Neuron (in vitro differentiated cells): ENCODE measurements at regions not wholly inside any gene's neighbourhood (a gene's known extent, or its start where the extent isn't known, plus 50 kb on each side); places are given as distances from the start of the nearest gene placed in this dataset.
"Not testable (repeated sequence)": the region's sequence is repeated elsewhere in the genome, so short reads cannot be mapped to it uniquely, and the experiment has no call there.

ENCODE experiments used
- H2AFZ ChIP-seq: one replicate; pipeline ENCODE4 v1.6.1; 2013; ENCODE audit warnings: low read depth, mild to moderate bottlenecking, inconsistent platforms, low read length, moderate library complexity
- H3K27me3 ChIP-seq: one replicate; pipeline ENCODE4 v1.6.1; 2013; ENCODE audit warnings: low read length; ENCODE audit not compliant: insufficient read depth
- H3K36me3 ChIP-seq: one replicate; pipeline ENCODE4 v1.6.1; 2013; ENCODE audit warnings: low read length; ENCODE audit not compliant: insufficient read depth
- H3K4me1 ChIP-seq: one replicate; pipeline ENCODE4 v1.6.1; 2013; ENCODE audit warnings: low read length; ENCODE audit not compliant: insufficient read depth
- H3K4me3 ChIP-seq: 2 replicates; pipeline ENCODE4 v1.5.1; 2013; ENCODE audit warnings: mild to moderate bottlenecking, low read length, moderate library complexity
- H3K9me3 ChIP-seq: one replicate; pipeline ENCODE4 v1.6.1; 2013; ENCODE audit warnings: low read length

DNA sequence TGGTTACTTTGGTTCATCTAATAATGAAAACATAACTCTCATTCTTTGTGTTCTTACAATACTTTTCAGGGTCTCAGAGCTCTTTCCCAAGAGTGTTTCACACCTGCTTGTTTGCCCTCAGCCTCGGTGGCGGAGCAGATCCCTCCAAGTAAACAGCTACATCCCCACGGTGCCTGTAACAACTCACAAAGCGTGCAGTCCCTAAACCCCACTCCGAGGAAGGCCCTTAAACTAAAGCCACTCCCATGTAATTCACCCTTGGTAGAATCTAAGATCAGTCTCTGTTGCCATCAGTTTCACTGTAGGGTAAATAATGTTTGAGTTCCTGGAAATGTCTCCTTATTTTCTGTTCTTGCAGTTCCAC lies 101.1 kb downstream of the TFAP2A start:
- no peak overlapping the region for H2AFZ ChIP-seq
- no peak overlapping the region for H3K4me3 ChIP-seq
- H3K27me3 ChIP-seq: no peaks in the 10 kb centered on the region
- no peaks in the 10 kb centered on the region for H3K36me3 ChIP-seq
- H3K4me1 ChIP-seq: no peaks in the 10 kb centered on the region
- H3K9me3 ChIP-seq: no peaks in the 10 kb centered on the region

DNA sequence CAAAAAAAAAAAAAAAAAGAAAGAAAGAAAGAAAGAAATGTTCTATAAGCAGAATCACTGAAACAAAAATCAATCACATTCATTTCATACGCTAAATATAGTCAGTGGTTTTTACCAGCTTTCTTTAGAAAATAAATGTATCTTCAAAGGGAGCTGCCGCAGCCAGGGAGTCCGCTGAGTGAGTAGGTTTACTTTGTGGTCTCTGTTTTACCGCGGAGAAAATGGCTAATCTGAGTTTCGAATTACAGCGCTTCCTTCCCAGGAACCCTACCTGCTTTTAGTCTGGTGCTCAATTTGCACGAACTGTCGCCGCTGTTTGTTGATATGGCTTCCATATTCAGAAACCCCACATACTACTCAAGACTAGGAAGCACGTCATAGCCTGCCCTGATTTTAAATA lies 102.4 kb downstream of the TFAP2A start:
- H3K27me3 ChIP-seq: no peaks in the 10 kb centered on the region
- H3K4me1 ChIP-seq: no peaks in the 10 kb centered on the region
- H3K36me3 ChIP-seq: no peaks in the 10 kb centered on the region
- H3K9me3 ChIP-seq: no peaks in the 10 kb centered on the region
- no peak overlapping the region for H3K4me3 ChIP-seq
- H2AFZ ChIP-seq: no peak overlapping the region

DNA sequence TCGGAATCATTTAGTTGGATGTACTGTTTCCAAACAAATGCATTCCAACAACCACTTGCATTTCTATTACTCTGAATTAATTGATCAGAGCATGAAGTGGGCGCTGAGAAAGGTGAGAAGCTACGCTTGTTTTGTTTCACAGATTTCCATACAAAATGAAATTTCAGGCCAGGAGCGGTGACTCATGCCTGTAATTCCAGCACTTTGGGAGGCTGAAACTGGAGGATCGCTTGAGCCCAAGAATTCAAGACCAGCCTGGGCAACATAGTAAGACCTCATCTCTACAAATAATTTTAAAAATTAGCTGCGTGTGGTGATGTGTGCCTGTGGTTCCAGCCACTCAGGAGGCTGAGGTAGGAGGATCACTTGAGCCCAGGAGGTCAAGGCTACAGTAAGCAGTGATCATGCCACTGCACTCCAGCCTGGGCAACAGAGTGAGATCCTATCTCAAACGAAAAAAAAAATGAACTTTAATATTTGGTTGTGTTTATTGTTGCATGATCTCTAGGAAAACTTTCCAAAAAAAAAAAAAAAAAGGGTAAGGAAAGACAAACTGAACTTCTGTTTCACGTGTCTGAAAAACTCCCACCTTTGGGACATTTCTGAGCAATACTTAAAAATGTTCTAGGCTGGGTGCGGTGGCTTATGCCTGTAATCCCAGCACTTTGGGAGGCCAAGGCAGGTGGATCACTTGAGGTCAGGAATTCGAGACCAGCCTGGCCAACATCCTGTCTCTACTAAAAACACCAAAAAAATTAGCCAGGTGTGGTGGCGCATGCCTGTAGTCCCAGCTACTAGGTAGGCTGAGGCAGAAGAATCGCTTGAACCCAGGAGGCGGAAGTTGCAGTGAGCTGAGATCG lies 103.1 kb downstream of the TFAP2A start:
- H3K4me1 ChIP-seq, H3K4me3 ChIP-seq, H3K9me3 ChIP-seq, H3K36me3 ChIP-seq, H3K27me3 ChIP-seq, H2AFZ ChIP-seq: not testable (repeated sequence)

DNA sequence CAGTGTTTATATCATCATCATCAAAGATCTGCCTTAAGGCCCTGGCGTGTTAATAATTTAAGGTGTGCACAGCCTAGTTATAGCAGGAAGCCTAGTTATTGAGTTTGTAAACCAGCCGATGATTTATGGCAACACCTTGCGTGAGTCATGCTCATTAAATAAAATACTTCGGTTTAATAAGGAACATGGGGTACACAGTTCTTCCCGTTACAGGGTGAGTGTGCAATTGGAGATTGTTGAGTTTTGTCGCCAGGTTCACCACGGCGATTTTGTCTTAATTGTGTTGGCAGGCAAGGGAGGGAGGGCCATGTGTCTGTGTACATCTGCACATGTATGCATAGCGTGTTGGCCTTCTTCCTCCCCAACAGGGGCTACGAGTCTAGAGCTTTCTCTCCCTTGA lies 104.0 kb downstream of the TFAP2A start:
- H3K9me3 ChIP-seq: no peaks in the 10 kb centered on the region
- H3K36me3 ChIP-seq: no peaks in the 10 kb centered on the region
- no peaks in the 10 kb centered on the region for H3K27me3 ChIP-seq
- H3K4me1 ChIP-seq: no peaks in the 10 kb centered on the region
- no peak overlapping the region for H2AFZ ChIP-seq
- H3K4me3 ChIP-seq: no peak overlapping the region

DNA sequence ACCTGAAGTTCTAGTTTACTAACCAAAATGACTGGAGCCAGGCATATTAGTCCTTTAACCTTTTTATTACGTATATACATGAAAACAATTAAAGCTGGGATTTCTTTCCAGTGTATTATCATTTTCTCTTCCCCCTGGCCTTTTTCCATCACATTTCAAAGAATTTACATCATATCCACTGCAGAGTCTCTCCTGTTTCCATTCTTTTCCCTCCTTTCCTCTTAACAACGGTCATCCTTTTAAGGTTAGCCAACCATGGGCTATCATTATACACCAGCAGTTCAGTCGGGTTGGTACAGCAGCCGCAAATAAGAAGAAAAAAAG lies 104.6 kb downstream of the TFAP2A start:
- Histone ChIP-seq H3K4me1 (no peaks in the 10 kb centered on the region), H2AFZ (no peak overlapping the region), H3K4me3 (no peak overlapping the region), H3K36me3 (no peaks in the 10 kb centered on the region), H3K9me3 (no peaks in the 10 kb centered on the region), H3K27me3 (no peaks in the 10 kb centered on the region)

DNA sequence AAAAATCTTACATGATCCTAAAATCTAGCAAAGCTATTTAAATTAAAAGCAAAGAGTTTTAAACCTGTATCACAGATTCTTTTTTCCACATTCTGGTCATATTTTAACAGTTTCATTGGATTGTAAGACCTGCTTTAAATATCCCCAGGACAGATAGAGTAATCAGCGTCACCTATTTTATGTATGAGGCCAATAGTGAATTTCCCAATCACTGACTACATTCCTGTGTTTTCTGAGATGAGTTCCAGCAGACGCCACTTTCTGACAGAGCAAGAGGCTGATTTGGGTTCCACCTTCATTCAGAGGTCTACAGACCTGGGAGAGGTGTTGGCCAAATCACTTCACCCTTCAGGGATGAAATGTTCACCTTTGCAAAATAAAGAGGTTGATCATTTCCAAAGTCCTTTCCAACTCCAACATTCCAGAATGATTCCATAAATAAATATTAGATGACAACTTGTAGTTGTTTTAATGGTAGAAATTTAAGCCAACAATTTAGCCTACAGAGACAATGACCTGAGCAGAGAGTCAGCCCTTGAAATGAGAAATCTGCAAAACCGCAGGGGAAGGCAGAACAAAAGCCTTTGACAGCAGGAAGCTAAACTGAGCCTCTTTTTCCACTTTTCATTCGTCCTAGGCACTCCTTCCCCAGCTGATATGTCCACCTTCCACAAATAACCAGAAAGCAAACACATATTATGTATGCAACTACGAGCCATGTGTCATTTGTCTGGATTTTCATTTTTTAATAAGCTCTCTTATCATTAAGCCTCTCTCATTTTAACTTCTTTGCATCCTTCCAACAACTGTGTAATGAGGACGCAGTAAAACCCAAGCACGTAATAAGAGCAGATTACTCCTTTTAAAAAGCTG lies 105.2 kb downstream of the TFAP2A start:
- H3K9me3 ChIP-seq: no peaks in the 10 kb centered on the region
- H3K27me3 ChIP-seq: no peaks in the 10 kb centered on the region
- no peaks in the 10 kb centered on the region for H3K36me3 ChIP-seq
- no peak overlapping the region for H3K4me3 ChIP-seq
- H2AFZ ChIP-seq: no peak overlapping the region
- no peaks in the 10 kb centered on the region for H3K4me1 ChIP-seq

DNA sequence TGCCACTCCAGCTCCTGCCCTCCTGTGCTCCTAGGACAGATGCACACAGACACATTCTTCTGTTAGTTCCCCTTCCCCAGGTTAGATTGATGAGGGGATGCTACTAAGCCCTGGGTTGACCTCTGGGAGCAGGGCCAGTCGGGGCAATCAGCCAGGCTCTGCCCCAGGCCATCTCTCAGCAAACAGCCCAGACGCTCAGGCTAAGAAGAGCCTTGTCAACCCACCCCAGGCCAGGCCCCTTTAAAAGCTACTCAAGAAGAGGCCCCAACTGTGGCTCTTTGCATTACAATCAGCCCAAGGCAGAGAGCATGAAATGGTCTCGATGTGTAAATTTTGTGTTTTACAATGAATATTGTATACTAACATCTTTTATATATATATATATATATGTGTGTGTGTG lies 107.4 kb downstream of the TFAP2A start:
- no peaks in the 10 kb centered on the region for H3K9me3 ChIP-seq
- no peaks in the 10 kb centered on the region for H3K36me3 ChIP-seq
- no peak overlapping the region for H3K4me3 ChIP-seq
- H3K27me3 ChIP-seq: no peaks in the 10 kb centered on the region
- H2AFZ ChIP-seq: no peak overlapping the region
- no peaks in the 10 kb centered on the region for H3K4me1 ChIP-seq

DNA sequence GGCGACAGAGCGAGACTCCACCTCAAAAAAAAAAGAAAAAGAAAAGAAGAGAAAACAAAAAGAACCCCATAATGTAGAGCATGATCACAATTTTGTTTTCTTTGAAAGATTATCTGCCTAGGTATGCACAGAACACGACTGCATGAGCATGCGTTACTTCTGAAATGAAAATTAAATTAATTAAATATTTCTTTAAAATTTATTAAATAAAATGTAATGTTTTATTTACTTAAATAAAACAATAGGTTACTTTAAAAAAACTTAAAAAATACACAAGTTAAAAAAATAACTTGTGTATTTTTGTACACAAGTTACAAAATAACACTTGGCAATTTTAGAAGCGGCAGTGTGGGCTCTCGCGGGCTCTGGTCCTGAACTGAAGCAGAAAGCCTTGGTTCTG lies 107.8 kb downstream of the TFAP2A start:
- H3K36me3 ChIP-seq: no peaks in the 10 kb centered on the region
- H3K27me3 ChIP-seq: no peaks in the 10 kb centered on the region

DNA sequence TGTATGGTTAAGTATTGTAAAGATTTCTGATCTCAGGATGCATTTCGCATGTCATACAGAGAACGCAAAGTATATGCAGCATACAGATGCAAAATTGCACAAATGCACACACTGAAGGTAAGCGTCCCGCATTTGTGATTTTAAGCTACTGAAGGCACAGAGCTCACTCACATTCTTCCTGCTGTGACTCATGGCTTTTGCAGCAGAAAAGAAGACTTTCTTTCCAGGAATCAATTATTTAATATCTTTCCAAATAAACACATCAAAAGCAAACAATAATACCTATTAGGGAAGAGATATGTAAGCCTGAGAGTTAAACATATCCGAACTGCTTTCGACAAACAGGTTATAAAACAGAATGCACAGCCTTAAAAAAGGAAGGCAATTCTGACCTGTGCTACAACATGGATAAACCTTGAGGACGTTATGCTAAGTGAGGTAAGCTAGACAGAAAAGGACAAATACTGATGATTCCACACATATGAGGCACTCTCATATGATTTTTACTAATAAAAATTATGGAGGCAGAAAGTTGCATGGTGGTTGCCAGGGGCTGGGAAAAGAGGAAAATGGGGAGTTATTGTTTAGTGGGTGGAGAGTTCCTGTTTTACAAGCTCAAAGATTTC lies 109.0 kb downstream of the TFAP2A start:
- Histone ChIP-seq H2AFZ (no peak overlapping the region), H3K27me3 (no peaks in the 10 kb centered on the region), H3K4me1 (no peaks in the 10 kb centered on the region), H3K36me3 (no peaks in the 10 kb centered on the region), H3K4me3 (no peak overlapping the region), H3K9me3 (no peaks in the 10 kb centered on the region)

More for the DNA sequence above, 107.8 kb downstream of the TFAP2A start:
- Histone ChIP-seq H3K4me3 (no peak overlapping the region), H3K9me3 (no peaks in the 10 kb centered on the region), H2AFZ (no peak overlapping the region), H3K4me1 (no peaks in the 10 kb centered on the region)

DNA sequence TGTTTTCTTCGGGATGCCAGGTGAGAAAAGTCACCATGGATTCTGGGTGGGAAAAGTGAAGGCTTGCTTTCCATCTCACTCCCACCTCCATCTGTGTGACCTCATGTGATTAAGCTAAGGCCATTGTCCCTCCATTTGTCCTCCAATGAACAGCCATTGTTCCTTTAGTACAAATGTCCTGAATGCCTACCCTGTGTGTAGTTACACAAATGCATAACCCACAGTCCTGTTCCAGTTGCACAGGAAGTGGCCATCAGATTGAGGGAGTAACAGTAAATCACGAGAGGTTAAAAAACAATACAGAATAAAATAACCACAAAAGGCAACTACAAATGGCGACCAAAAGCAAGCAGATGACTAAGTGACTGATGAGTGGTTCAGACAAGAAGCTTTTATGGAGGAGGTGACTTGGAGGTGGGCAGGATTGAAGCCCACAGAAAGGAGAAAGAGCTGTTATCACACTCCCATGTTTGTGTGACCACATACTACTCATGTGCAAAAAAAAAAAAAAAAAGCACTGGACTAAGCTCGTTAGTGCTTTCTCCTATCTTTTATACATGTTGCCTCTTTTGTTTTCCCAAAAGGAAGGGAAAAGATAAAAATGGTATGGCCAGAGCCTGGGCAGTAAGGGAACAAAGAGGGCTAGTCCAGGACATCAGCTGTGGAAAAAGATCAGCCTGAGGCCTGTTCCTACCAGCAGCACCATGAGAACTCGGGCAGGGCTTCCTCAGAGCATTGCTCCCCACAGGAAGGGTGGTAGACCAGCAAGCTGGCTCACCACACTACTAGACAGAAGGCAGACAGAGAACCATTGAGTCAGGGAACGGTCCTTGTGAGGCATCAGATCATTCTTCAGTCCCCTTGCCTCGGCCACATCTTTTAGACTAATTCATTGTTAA lies 111.0 kb downstream of the TFAP2A start:
- Histone ChIP-seq H3K4me3 (no peak overlapping the region), H2AFZ (no peak overlapping the region), H3K27me3 (no peaks in the 10 kb centered on the region), H3K9me3 (no peaks in the 10 kb centered on the region), H3K4me1 (no peaks in the 10 kb centered on the region), H3K36me3 (no peaks in the 10 kb centered on the region)

DNA sequence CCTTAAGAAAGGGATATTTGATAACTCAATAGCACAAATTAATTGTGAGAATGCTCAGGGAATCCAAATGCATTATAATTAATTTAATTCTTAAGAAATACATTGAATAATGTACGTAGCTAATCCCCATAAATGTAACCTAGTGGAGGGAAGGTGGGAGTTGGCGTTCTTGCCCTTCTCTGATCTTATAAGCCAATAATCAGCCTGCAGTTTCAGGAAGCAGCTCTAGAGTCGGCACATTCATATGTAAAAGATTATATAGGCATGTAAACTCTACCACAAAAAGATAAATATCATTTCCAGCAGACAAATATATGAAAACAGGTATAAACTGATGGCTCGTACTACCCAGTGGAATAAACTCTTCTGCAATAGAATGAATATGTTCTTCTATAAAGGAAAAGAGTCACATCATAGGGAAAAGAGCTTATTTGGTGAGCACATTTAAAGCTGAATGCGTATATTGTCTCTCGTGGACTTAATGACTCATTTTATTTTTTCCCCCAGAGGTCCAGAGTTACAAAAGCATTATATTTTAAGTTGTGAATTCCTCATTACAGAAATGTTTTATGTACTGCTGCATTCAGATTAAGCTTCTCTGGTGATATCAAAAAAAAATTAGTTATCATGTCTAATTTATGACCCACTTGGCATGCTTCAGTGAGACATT lies 112.2 kb downstream of the TFAP2A start:
- H3K9me3 ChIP-seq: no peaks in the 10 kb centered on the region
- H3K36me3 ChIP-seq: no peaks in the 10 kb centered on the region
- no peaks in the 10 kb centered on the region for H3K4me1 ChIP-seq
- no peak overlapping the region for H3K4me3 ChIP-seq
- H3K27me3 ChIP-seq: no peaks in the 10 kb centered on the region
- no peak overlapping the region for H2AFZ ChIP-seq

DNA sequence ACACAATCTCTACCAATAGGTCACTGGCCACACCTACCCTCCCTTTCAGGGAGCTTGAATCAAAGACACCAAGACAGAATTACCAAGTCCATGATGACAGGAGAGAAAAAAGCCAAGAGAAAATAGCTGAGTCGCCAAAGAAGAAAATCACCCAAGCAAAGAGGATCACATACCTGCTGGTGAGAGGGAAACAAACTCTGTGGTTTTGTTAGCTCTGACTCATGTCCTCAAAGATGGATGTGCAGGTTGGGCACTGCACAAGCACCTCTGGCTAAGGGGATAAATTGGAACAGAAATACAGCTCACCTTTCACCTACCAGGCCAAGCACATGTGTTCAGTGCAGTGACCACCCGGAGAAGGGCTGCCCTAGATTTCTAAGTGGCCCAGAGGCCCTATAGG lies 114.8 kb downstream of the TFAP2A start:
- Histone ChIP-seq H3K4me1 (no peaks in the 10 kb centered on the region), H3K36me3 (no peaks in the 10 kb centered on the region), H2AFZ (no peak overlapping the region), H3K27me3 (no peaks in the 10 kb centered on the region), H3K9me3 (no peaks in the 10 kb centered on the region), H3K4me3 (no peak overlapping the region)
